ENCODE measurements at regions not wholly inside any gene's neighbourhood (a gene's known extent, or its start where the extent isn't known, plus 50 kb on each side); places are given as distances from the start of the nearest gene placed in this dataset.
"Not testable (repeated sequence)": the region's sequence is repeated elsewhere in the genome, so short reads cannot be mapped to it uniquely, and the experiment has no call there.

GRCh38 chr20:47968541-47969310 is 183.4 kb upstream of the SULF2 start:
- 88% methylated on average over 31 of the region's 31 CpGs for WGBS (ENCODE audit: insufficient coverage)
- DNase-seq (ENCODE audit: low read depth in 4 of 6, low spot score in 6 of 6) = no peak
- no peak overlapping the region for H3K27ac ChIP-seq (ENCODE audit: low read depth, low read length)
- H3K4me1 ChIP-seq (ENCODE audit: control insufficient read depth, insufficient read depth, low read length) = peaks cover 29% of the 10 kb centered on the region
- peaks cover 13% of the 10 kb centered on the region for H3K27me3 ChIP-seq (ENCODE audit: control insufficient read depth, insufficient read depth, low read length)
- H3K9me3 ChIP-seq (ENCODE audit: control insufficient read depth, insufficient read depth, low read length) = no peaks in the 10 kb centered on the region
- no peaks in the 10 kb centered on the region for H3K36me3 ChIP-seq (ENCODE audit: control insufficient read depth, insufficient read depth, low read length)
- no peak overlapping the region for H3K4me3 ChIP-seq (ENCODE audit: low read depth, low read length)

DNA sequence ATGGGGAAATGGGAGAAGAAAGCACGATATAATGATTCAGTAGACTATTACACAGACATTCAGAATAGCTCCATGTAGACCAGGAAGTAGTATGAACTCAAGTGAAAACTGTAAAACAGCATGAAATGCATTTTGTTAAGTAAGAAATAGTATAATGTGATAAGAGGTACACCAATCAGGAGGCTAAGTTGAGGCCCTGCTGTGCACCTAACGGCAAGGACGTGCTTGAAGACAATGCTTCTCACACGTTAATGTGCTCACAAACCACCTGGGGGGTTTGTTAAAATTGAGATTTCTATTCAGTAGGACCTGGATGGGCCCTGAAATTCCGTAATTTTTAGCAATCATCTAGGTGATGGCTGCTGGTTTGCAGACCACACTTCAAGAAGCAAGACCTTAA is 178.9 kb upstream of the SULF2 start:
- WGBS (ENCODE audit: insufficient coverage) = 72% methylated on average over 3 of the region's 5 CpGs
- H3K27me3 ChIP-seq (ENCODE audit: control insufficient read depth, insufficient read depth, low read length) = peaks cover 8% of the 10 kb centered on the region

GRCh38 chr20:47963022-47963421 is 177.7 kb upstream of the SULF2 start:
- no peak for DNase-seq (ENCODE audit: low read depth in 4 of 6, low spot score in 6 of 6)
- H3K9me3 ChIP-seq (ENCODE audit: control insufficient read depth, insufficient read depth, low read length) = no peaks in the 10 kb centered on the region
- H3K27me3 ChIP-seq (ENCODE audit: control insufficient read depth, insufficient read depth, low read length) = peaks cover 8% of the 10 kb centered on the region
- 68% methylated on average over 8 of the region's 8 CpGs for WGBS (ENCODE audit: insufficient coverage)
- H3K4me1 ChIP-seq (ENCODE audit: control insufficient read depth, insufficient read depth, low read length) = peaks cover 17% of the 10 kb centered on the region
- H3K36me3 ChIP-seq (ENCODE audit: control insufficient read depth, insufficient read depth, low read length) = no peaks in the 10 kb centered on the region
- H3K4me3 ChIP-seq (ENCODE audit: low read depth, low read length) = no peak overlapping the region
- no peak overlapping the region for H3K27ac ChIP-seq (ENCODE audit: low read depth, low read length)

More for the DNA sequence above, 178.9 kb upstream of the SULF2 start:
- Histone ChIP-seq H3K36me3 (ENCODE audit: control insufficient read depth, insufficient read depth, low read length) (no peaks in the 10 kb centered on the region), H3K4me1 (ENCODE audit: control insufficient read depth, insufficient read depth, low read length) (peaks cover 12% of the 10 kb centered on the region), H3K9me3 (ENCODE audit: control insufficient read depth, insufficient read depth, low read length) (no peaks in the 10 kb centered on the region), H3K27ac (ENCODE audit: low read depth, low read length) (no peak overlapping the region), H3K4me3 (ENCODE audit: low read depth, low read length) (no peak overlapping the region)
- DNase-seq (ENCODE audit: low read depth in 4 of 6, low spot score in 6 of 6) = peak in 1 of 6 donors; percentile 93

DNA sequence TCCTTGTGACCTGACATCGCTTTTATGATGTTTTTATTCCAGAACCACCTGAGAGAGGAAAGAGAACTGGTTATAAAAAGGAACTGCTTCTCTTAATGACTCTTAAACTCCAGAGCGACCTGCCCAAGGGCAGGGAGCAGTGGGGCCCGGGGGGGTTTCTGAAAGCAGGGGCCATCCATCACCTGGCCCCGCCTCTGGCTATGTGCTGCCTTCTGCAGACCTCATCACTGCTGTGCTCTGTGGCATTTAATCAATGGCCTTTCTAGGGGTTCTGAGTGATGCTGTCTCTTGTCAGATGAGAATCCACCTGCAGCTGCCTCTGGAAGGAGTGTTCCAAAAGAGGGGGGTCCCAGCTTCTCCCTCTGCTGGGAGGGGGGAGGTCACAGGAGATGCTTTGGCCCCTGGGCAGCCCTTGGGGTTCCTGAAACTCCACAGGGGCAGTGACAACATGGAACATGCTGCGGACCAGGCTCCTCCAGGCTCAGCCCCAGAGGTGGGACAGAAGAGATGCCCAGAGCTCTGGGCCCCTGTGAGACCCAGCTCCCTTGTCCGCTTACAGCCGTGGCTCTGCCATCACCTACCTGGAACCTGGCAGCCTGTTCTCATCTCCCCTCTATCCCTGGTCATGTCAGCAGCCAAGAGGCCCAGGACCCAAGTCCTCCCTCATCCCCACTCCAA is 177.1 kb upstream of the SULF2 start:
- Histone ChIP-seq H3K27me3 (ENCODE audit: control insufficient read depth, insufficient read depth, low read length) (peaks cover 8% of the 10 kb centered on the region), H3K4me3 (ENCODE audit: low read depth, low read length) (no peak overlapping the region), H3K9me3 (ENCODE audit: control insufficient read depth, insufficient read depth, low read length) (no peaks in the 10 kb centered on the region), H3K36me3 (ENCODE audit: control insufficient read depth, insufficient read depth, low read length) (no peaks in the 10 kb centered on the region), H3K4me1 (ENCODE audit: control insufficient read depth, insufficient read depth, low read length) (peaks cover 23% of the 10 kb centered on the region), H3K27ac (ENCODE audit: low read depth, low read length) (no peak overlapping the region)
- no peak for DNase-seq (ENCODE audit: low read depth in 4 of 6, low spot score in 6 of 6)
- WGBS (ENCODE audit: insufficient coverage) = 72% methylated on average over 7 of the region's 7 CpGs

GRCh38 chr20:47960769-47961541 is 175.7 kb upstream of the SULF2 start:
- H3K4me3 ChIP-seq (ENCODE audit: low read depth, low read length) = no peak overlapping the region
- no peaks in the 10 kb centered on the region for H3K36me3 ChIP-seq (ENCODE audit: control insufficient read depth, insufficient read depth, low read length)
- peaks cover 13% of the 10 kb centered on the region for H3K27me3 ChIP-seq (ENCODE audit: control insufficient read depth, insufficient read depth, low read length)
- H3K9me3 ChIP-seq (ENCODE audit: control insufficient read depth, insufficient read depth, low read length) = no peaks in the 10 kb centered on the region
- H3K27ac ChIP-seq (ENCODE audit: low read depth, low read length) = no peak overlapping the region
- 88% methylated on average over 6 of the region's 7 CpGs for WGBS (ENCODE audit: insufficient coverage)
- DNase-seq (ENCODE audit: low read depth in 4 of 6, low spot score in 6 of 6) = no peak
- H3K4me1 ChIP-seq (ENCODE audit: control insufficient read depth, insufficient read depth, low read length) = peaks cover 38% of the 10 kb centered on the region

GRCh38 chr20:47960277-47960676 is 175.0 kb upstream of the SULF2 start:
- no peak overlapping the region for H3K4me3 ChIP-seq (ENCODE audit: low read depth, low read length)
- 100% methylated on average over 6 of the region's 8 CpGs for WGBS (ENCODE audit: insufficient coverage)
- H3K4me1 ChIP-seq (ENCODE audit: control insufficient read depth, insufficient read depth, low read length) = peaks cover 40% of the 10 kb centered on the region
- H3K27ac ChIP-seq (ENCODE audit: low read depth, low read length) = no peak overlapping the region
- H3K9me3 ChIP-seq (ENCODE audit: control insufficient read depth, insufficient read depth, low read length) = no peaks in the 10 kb centered on the region
- peaks cover 13% of the 10 kb centered on the region for H3K27me3 ChIP-seq (ENCODE audit: control insufficient read depth, insufficient read depth, low read length)
- DNase-seq (ENCODE audit: low read depth in 4 of 6, low spot score in 6 of 6) = no peak
- no peaks in the 10 kb centered on the region for H3K36me3 ChIP-seq (ENCODE audit: control insufficient read depth, insufficient read depth, low read length)

DNA sequence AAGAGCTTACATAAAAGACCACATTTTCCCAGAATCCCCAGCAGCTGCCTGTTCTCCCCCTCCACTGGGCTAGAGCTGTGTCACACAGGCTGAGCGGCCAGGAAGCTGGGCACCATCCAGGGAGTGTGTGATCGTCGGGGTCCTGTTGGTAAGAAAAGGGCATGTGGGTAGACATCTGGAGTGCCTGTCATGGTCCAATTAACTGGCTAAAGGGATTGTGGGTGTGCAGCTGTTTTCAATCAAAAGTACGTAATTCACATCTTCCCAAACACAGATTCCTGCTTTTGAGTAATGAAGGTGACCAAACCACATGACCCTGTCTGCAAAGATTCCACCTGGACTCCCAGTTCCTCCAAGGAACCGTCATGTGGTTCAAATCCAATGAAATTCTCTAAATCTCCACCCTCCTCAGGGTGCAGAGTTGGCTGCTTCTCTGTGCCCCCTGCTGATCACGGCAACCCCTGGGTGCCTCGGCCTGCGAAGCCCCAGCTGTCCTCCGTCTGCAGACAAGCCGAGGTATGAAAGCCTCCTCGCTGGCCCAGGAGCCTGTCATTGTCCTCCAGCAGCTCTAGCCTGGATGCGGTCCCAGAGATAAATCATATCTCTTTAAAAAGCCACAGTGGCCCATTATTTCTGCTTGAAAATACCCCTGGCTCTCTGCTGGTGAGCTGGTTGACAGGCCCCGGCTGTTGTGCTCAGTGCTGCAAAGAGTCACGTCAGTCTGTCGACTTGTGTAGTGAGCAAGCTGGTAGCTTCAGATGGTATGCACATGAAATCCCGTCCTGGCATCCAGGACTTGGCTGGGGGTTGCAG is 172.9 kb upstream of the SULF2 start:
- WGBS (ENCODE audit: insufficient coverage) = 46% methylated on average over 9 of the region's 16 CpGs
- H3K27ac ChIP-seq (ENCODE audit: low read depth, low read length); H3K4me3 ChIP-seq (ENCODE audit: low read depth, low read length); H3K9me3 ChIP-seq (ENCODE audit: control insufficient read depth, insufficient read depth, low read length); H3K36me3 ChIP-seq (ENCODE audit: control insufficient read depth, insufficient read depth, low read length): not testable (repeated sequence)
- peak in 2 of 6 donors; percentile 76 to 84 for DNase-seq (ENCODE audit: low read depth in 4 of 6, low spot score in 6 of 6)
- Histone ChIP-seq H3K27me3 (ENCODE audit: control insufficient read depth, insufficient read depth, low read length) (peaks cover 12% of the 10 kb centered on the region), H3K4me1 (ENCODE audit: control insufficient read depth, insufficient read depth, low read length) (peaks cover 38% of the 10 kb centered on the region)

DNA sequence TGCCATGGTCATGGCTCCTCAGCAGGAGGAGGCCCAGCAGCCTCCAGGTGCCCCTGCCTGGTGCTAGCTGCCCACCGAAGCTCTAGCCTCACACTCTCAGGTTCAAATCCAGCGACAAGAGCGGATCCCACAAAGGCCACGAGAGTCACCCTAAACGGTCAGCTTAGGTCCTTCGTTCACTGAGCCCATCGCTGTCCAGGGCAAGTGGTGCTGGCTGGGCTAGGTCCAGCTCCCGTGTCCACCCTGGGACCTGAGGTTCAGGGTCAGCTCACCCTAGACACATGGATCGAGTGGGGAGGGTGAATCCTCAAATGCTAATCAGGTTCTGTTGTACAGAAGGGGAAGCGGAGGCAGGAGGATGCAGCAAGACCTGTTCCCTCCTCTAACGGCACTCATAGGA is 171.9 kb upstream of the SULF2 start:
- no peak overlapping the region for H3K4me3 ChIP-seq (ENCODE audit: low read depth, low read length)
- H3K27ac ChIP-seq (ENCODE audit: low read depth, low read length) = peak overlapping the region; percentile 7
- no peak for DNase-seq (ENCODE audit: low read depth in 4 of 6, low spot score in 6 of 6)
- H3K27me3 ChIP-seq (ENCODE audit: control insufficient read depth, insufficient read depth, low read length) = peaks cover 13% of the 10 kb centered on the region
- 81% methylated on average over 8 of the region's 11 CpGs for WGBS (ENCODE audit: insufficient coverage)
- H3K4me1 ChIP-seq (ENCODE audit: control insufficient read depth, insufficient read depth, low read length) = peaks cover 33% of the 10 kb centered on the region
- H3K36me3 ChIP-seq (ENCODE audit: control insufficient read depth, insufficient read depth, low read length) = no peaks in the 10 kb centered on the region
- no peaks in the 10 kb centered on the region for H3K9me3 ChIP-seq (ENCODE audit: control insufficient read depth, insufficient read depth, low read length)

Data from spinal cord (tissue), 9 donors.